Naive thymus-derived CD8-positive, alpha-beta T cell (primary cell): ENCODE measurements at regions not wholly inside any gene's neighbourhood (a gene's known extent, or its start where the extent isn't known, plus 50 kb on each side); places are given as distances from the start of the nearest gene placed in this dataset.

Experiments
- ATAC-seq, 2 donors: fragments of 150-1000 bp; cut with Tn5 transposase in 1 of 2; sonication (Bioruptor Pico), chemical (Tn5 transposase) in 1 of 2; 1 replicate in 1 of 2; 2 replicates in 1 of 2; pipeline ENCODE4 v1.10.0; 2021; ENCODE audit warnings: mild to moderate bottlenecking in 2 of 2, moderate library complexity in 2 of 2
- POLR2A ChIA-PET: fragments of 350-600 bp; sonication (Branson Sonifier 250); formaldehyde crosslinking; loops from one replicate; lab custom pipeline; 2021; ENCODE audit warnings: antibody characterized with exemption; lab: Charles Lee
- DNase-seq, 10 donors: peaks; one replicate each; pipeline versions ENCODE4 v3.0.0 to v3.0.0-alpha.2; 2020 to 2022
- H3K27ac Mint-ChIP-seq, 10 donors: one replicate each; pipeline ENCODE4 v1.8.0; 2020 to 2022; ENCODE audit warnings: mild to moderate bottlenecking in 10 of 10, mixed read lengths in 10 of 10, moderate library complexity in 4 of 10, inconsistent platforms in 1 of 10
- H3K27me3 Mint-ChIP-seq, 5 donors: one replicate each; pipeline ENCODE4 v1.8.0; 2021 to 2022; ENCODE audit warnings: mixed read lengths in 5 of 5
- H3K36me3 Mint-ChIP-seq, 3 donors: one replicate each; pipeline ENCODE4 v1.8.0; 2020 to 2022; ENCODE audit warnings: mixed read lengths in 3 of 3, mild to moderate bottlenecking in 2 of 3, inconsistent platforms in 1 of 3
- H3K4me1 Mint-ChIP-seq, 4 donors: one replicate each; pipeline ENCODE4 v1.8.0; 2021 to 2022; ENCODE audit warnings: mixed read lengths in 4 of 4
- H3K4me3 Mint-ChIP-seq, 10 donors: one replicate each; pipeline ENCODE4 v1.8.0; 2020 to 2022; ENCODE audit warnings: mild to moderate bottlenecking in 10 of 10, mixed read lengths in 10 of 10, moderate library complexity in 6 of 10, inconsistent platforms in 1 of 10
- H3K9me3 Mint-ChIP-seq, 9 donors: one replicate each; pipeline ENCODE4 v1.8.0; 2020 to 2022; ENCODE audit warnings: mixed read lengths in 9 of 9, mild to moderate bottlenecking in 3 of 9, inconsistent platforms in 1 of 9, moderate library complexity in 1 of 9

DNA sequence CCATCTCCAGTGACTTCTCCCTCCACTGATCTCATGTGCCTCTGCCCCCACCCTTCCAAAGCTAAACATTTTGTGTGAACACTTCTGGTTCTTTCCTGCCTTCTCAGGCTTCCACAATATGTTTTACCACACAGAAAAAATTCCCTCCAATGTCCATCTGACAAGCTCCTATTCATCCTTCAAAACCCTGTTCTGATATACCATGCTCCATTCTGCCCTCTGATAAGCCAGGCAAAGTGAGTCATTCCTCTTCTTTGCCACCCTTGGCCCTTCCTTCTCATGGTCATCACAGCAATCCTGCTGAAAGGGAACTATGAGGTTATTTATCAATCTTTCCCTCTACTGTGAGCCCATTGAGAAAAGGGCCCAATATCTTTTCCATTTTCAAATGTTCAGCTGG, 97.6 kb downstream of the BARX1 start:
- H3K27me3 Mint-ChIP-seq: peaks cover 31 to 85% (median 62%) of the 10 kb centered on the region in 5 donors
- H3K9me3 Mint-ChIP-seq: peaks cover 0 to 26% (median 5%) of the 10 kb centered on the region in 9 donors
- no peak for ATAC-seq
- H3K36me3 Mint-ChIP-seq: peaks cover 0 to 19% (median 2%) of the 10 kb centered on the region in 3 donors
- DNase-seq: no peak
- POLR2A ChIA-PET: no interaction called here
- peaks cover 0 to 3% (median under 1%) of the 10 kb centered on the region in 4 donors for H3K4me1 Mint-ChIP-seq
- H3K4me3 Mint-ChIP-seq: no peak overlapping the region
- H3K27ac Mint-ChIP-seq: peak overlapping the region in 1 of 10 donors; percentile 0

DNA sequence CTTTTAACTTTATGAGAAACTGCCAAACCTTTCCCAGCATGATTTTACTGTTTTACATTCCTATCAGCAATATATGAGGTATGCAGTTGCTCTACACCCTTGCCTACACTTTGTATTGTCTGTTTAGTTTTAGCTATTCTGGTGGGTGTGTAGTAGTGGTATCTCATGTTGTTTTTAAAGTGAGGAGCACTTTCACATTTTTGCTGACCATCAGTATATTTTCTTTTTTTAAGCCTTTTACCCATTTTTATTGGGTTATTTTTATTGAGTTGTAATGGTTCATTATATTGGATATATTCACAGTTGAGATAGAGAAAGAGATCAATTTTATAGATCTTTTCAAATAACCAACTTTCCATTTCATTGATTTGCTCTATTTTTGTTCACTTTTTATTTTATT, 102.4 kb downstream of the BARX1 start:
- POLR2A ChIA-PET: no interaction called here
- peaks cover 21 to 78% (median 34%) of the 10 kb centered on the region in 5 donors for H3K27me3 Mint-ChIP-seq
- peaks cover 0 to 26% (median 0%) of the 10 kb centered on the region in 3 donors for H3K36me3 Mint-ChIP-seq
- no peak overlapping the region for H3K27ac Mint-ChIP-seq
- DNase-seq (no peak), ATAC-seq (no peak)
- peaks cover 0 to 37% (median 13%) of the 10 kb centered on the region in 9 donors for H3K9me3 Mint-ChIP-seq
- peaks cover 0 to 1% (median 0%) of the 10 kb centered on the region in 4 donors for H3K4me1 Mint-ChIP-seq
- H3K4me3 Mint-ChIP-seq: no peak overlapping the region

DNA sequence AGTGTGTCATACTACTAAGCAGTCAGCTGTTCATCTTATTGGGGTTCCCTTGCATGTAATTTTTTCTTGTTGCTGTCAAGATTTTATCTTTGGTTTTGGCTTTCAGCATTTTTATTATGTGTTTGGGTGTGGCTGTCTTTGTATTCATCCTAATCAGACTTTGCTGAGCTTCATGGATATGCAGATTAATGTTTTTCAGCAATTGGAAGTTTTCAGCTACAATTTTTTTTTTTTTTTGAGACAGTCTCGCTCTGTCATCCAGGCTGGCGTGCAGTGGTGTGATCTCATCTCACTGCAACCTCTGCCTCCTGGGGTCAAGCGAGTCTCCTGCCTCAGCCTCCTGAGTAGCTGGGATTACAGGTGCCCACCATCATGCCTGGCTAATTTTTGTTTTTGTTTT, 108.8 kb downstream of the BARX1 start:
- POLR2A ChIA-PET: no interaction called here
- Mint-ChIP-seq H3K27me3 (peaks cover 26 to 72% (median 44%) of the 10 kb centered on the region in 5 donors), H3K9me3 (peaks cover 0 to 46% (median 17%) of the 10 kb centered on the region in 9 donors), H3K27ac (no peak overlapping the region), H3K4me1 (no peaks in the 10 kb centered on the region), H3K4me3 (no peak overlapping the region), H3K36me3 (peaks cover 2 to 22% (median 7%) of the 10 kb centered on the region in 3 donors)
- no peak for ATAC-seq
- no peak for DNase-seq

DNA sequence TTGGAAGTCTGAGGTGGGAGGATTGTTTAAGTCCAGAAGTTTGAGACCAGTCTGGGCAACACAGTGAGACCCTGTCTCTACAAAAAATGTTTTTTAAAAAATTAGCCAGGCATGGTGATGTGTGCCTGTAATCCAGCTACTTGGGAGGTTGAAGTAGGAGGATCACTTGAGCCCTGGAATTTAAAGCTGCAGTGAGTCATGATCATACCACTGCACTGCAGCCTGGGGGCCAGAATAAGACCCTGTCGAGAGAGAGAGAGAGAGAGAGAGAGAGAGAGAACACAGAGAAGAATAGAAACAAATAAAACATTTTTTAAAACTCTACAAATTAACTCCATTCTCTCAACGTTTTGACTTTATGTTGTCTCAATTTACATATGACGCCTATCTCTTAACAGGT, 111.8 kb downstream of the BARX1 start:
- no peak overlapping the region for H3K4me3 Mint-ChIP-seq
- H3K27ac Mint-ChIP-seq: no peak overlapping the region
- H3K27me3 Mint-ChIP-seq: peaks cover 25 to 53% (median 41%) of the 10 kb centered on the region in 5 donors
- no peak for ATAC-seq
- no peaks in the 10 kb centered on the region for H3K4me1 Mint-ChIP-seq
- peaks cover 0 to 38% (median 13%) of the 10 kb centered on the region in 9 donors for H3K9me3 Mint-ChIP-seq
- POLR2A ChIA-PET: no interaction called here
- DNase-seq: no peak
- H3K36me3 Mint-ChIP-seq: peaks cover 2 to 11% (median 7%) of the 10 kb centered on the region in 3 donors

DNA sequence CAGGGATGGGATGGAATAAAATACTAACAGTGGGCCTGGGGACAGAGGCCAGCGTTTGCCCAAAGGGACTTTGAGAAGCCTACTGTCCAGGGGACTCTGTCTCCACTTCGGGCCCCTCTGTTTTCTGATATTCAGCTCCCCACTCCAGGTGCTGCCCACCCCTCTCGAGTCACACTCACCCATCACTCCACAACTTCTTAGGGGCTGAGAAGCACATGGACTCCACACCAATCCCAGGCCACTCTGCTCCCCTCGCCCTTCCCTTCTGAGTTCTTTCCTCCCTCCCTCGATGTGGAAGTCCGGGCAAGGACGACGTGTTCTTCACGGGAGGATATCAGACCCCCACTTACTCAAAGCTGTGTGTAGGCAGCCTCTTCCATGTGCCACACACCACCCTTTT, 124.5 kb downstream of the BARX1 start:
- peaks cover 0 to 15% (median 0%) of the 10 kb centered on the region in 3 donors for H3K36me3 Mint-ChIP-seq
- no peak for DNase-seq
- H3K9me3 Mint-ChIP-seq: peaks cover 0 to 32% (median 14%) of the 10 kb centered on the region in 9 donors
- H3K27me3 Mint-ChIP-seq: peaks cover 18 to 74% (median 39%) of the 10 kb centered on the region in 5 donors
- H3K4me3 Mint-ChIP-seq: no peak overlapping the region
- H3K4me1 Mint-ChIP-seq: peaks cover 6 to 17% (median 8%) of the 10 kb centered on the region in 4 donors
- ATAC-seq: no peak
- POLR2A ChIA-PET: no interaction called here
- H3K27ac Mint-ChIP-seq: no peak overlapping the region

DNA sequence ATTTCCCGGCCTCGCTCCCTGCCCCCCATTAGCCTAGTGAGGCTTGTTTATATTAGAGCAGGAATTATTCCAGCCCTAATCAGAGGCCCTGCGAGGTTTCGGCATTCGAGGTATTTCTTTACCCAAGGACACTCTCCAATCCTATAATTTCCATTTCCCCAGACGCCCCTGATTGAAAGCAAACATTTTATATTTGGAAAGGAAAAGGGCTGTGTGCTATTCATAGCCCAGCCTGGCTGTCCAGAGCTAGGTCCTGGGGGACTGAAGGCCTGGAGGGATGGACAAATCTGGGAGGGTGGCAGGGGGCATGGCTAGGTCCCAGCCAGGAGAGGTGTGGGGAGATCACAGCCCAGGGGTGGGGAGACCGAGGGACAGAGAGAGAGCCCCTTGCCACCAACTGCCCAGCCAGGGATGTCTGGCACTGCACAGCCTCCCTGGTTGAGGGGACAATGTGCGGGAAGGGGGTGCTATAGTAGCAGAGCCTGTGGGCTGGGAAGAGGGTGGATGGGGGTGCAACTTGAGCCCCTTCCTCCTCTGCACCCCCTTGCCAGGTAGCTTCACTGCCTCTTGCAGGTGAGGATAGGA, 125.1 kb downstream of the BARX1 start:
- POLR2A ChIA-PET: no interaction called here

DNA sequence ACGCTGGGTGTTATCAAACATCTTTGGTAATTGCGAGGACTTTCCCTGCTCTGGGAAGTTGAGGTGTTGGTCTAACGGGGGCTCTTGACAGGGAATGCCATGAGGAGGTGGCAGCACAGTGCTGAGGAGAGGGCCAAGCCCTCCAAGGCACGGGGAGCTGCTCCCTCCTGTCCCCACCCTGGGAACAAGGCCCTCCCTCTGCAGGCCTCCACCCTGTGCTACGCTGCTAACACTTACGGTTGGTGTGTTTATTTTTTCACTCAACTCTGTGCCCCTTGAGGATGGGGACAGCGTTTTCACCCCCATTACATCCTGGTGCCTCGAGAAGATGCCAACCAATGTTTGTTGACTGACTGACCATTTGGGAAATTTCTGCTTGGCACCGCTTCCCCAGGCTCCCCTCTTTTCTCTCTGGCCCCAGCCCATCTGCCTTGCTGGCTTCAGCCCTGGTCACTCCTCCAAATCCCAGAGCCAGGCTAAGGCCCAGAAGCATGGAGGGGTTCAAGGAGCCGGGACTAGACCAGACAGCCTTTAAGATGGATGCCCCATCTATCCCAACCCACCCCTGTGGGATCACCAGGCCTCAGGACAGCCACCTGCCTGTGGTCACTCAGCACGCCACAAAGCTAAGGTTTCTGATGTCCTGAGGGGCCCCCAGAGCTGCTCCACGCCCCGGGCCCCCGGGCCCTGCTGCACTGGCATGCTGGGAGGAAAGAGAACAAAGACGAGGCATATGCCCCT, 125.7 kb downstream of the BARX1 start:
- ATAC-seq (no peak), DNase-seq (no peak)
- POLR2A ChIA-PET: no interaction called here
- Mint-ChIP-seq H3K36me3 (peaks cover 0 to 12% (median 0%) of the 10 kb centered on the region in 3 donors), H3K4me3 (no peak overlapping the region), H3K27me3 (peaks cover 20 to 86% (median 49%) of the 10 kb centered on the region in 5 donors), H3K4me1 (peaks cover 6 to 17% (median 8%) of the 10 kb centered on the region in 4 donors), H3K27ac (no peak overlapping the region), H3K9me3 (peaks cover 0 to 21% (median 12%) of the 10 kb centered on the region in 9 donors)

More for the DNA sequence above, 125.1 kb downstream of the BARX1 start:
- ATAC-seq (no peak), DNase-seq (no peak)
- Mint-ChIP-seq H3K27me3 (peaks cover 20 to 79% (median 44%) of the 10 kb centered on the region in 5 donors), H3K27ac (no peak overlapping the region), H3K4me1 (peaks cover 6 to 17% (median 8%) of the 10 kb centered on the region in 4 donors), H3K4me3 (no peak overlapping the region), H3K9me3 (peaks cover 0 to 28% (median 13%) of the 10 kb centered on the region in 9 donors), H3K36me3 (peaks cover 0 to 12% (median 0%) of the 10 kb centered on the region in 3 donors)

DNA sequence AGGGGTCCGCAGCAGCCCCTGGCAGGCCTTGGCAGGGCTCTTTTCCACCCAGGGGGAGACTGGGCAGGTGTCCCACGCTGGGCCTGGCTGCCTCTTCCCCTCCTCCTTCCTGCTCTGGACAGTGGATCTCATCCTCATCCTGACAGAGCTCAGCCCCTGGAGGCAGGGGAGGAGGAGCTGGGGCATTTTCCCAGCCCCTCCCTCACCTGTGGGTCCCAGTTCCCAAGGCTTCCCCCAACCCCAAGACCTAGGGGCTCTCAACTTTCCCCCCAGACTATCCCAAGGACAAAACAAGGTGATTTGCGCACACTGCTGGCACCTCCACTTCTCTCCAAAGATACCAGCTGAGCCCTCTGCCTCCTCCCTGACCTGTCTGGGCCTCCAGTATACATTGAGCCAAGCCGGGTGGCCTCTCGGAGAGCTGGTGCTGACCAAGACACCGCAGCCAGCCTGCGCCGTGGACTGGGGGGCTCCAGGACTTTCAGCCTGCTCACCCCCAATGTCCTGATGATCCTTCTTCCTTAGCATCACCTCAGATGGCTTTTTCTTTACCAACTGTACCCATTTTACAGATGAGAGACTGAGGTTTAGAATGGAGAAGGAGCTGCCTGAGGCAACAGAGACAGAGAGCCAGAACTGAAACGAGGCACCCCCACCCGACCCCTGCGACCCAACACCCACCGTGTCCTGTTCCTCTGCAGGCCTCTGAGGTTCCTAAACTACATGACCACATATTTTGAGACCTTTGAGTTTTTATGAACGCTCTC, 126.6 kb downstream of the BARX1 start:
- Mint-ChIP-seq H3K4me3 (peak overlapping the region in 3 of 10 donors; percentile 7 to 21 (median 17)), H3K9me3 (peaks cover 0 to 16% (median 10%) of the 10 kb centered on the region in 9 donors), H3K27ac (peak overlapping the region in 1 of 10 donors; percentile 36), H3K4me1 (peaks cover 6 to 17% (median 8%) of the 10 kb centered on the region in 4 donors), H3K36me3 (peaks cover 0 to 12% (median 0%) of the 10 kb centered on the region in 3 donors), H3K27me3 (peaks cover 18 to 95% (median 52%) of the 10 kb centered on the region in 5 donors)
- no peak for ATAC-seq
- DNase-seq: no peak
- POLR2A ChIA-PET: no interaction called here

DNA sequence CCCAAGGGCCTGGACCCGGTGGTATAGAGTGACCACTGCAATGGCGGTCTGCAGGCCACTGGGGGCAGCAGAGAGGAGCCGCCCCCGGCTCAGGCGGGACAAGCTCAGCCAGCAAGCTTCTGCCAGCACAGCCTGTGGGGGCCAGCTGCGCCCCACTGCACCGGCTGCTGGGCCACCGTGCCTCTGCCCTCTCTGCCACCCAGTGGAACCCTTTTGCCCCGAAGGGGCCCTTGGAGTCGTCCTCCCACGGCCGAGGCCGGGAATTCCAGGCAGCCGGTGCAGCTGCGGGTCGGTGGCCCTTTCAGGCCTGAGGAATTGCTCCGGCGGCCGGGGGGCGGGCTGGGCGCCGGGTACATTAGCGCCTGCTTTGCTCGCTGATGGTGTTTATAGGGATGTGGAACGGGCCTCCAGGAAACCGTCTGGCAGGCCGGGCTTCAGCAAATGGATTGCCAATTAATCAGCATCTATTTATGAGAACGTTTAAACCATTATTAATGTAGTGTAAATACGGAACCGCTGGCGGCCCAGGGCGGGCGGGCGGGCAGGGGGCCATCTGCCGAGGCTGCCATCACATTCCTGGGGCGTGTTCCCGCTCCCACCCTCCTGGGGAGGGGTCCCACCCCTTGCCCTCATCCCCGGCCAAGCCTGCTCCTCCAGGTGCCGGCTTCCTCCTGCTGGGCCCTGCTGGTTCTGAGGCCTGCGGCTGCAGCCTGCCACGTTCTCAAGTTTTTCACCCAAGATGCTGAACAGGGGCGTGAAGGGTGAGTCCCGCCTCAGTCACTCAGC, 127.4 kb downstream of the BARX1 start:
- peak overlapping the region in 1 of 10 donors; percentile 22 for H3K4me3 Mint-ChIP-seq
- H3K36me3 Mint-ChIP-seq: peaks cover 0 to 7% (median 0%) of the 10 kb centered on the region in 3 donors
- DNase-seq (peak in 6 of 10 donors; percentile 10 to 48 (median 28)), ATAC-seq (peak; percentile 88 to 94)
- H3K27me3 Mint-ChIP-seq: peaks cover 18 to 95% (median 52%) of the 10 kb centered on the region in 5 donors
- POLR2A ChIA-PET: no interaction called here
- H3K27ac Mint-ChIP-seq: no peak overlapping the region
- H3K4me1 Mint-ChIP-seq: peaks cover 6 to 17% (median 8%) of the 10 kb centered on the region in 4 donors
- H3K9me3 Mint-ChIP-seq: peaks cover 0 to 9% (median 6%) of the 10 kb centered on the region in 9 donors

DNA sequence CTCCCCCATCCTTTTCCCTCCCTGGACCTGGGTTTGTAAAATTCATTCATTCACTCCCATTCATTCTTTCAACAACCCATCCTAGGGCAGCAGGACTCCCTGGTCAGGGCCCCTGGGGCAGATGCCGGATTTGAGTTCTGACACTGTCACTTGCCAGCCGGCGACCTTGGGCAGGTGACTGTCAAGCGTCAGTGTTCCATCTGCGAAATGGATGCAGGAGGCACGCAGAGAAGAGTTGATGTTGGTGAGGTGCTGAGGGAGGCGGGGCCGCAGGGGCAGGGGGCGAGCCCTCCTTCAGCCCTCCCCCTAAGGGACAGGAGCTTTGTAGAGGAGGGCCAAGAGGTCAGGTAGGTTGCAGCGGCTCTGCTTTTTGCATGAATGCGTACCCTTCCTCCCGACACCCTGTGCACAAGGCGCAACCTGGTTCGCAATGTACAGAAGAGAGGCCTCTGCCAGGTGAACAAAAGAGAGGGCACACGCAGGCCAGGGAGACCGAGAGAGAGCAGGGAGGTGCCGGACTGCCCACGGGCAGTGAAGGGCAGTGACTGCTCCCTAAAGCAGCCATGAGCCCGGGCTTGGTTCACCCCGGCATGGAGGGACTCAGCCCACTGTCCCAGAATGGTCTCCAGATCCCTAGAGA, 128.1 kb downstream of the BARX1 start:
- Mint-ChIP-seq H3K4me3 (peak overlapping the region in 8 of 10 donors; percentile 36 to 64 (median 56)), H3K9me3 (peaks cover 0 to 5% (median 0%) of the 10 kb centered on the region in 9 donors), H3K4me1 (peaks cover 6 to 17% (median 8%) of the 10 kb centered on the region in 4 donors), H3K27ac (peak overlapping the region in 1 of 10 donors; percentile 75), H3K36me3 (peaks cover 0 to 2% (median 0%) of the 10 kb centered on the region in 3 donors), H3K27me3 (peaks cover 18 to 95% (median 55%) of the 10 kb centered on the region in 5 donors)
- peak; percentile 17 to 44 for ATAC-seq
- POLR2A ChIA-PET: no interaction called here
- peak in 1 of 10 donors; percentile 6 for DNase-seq

DNA sequence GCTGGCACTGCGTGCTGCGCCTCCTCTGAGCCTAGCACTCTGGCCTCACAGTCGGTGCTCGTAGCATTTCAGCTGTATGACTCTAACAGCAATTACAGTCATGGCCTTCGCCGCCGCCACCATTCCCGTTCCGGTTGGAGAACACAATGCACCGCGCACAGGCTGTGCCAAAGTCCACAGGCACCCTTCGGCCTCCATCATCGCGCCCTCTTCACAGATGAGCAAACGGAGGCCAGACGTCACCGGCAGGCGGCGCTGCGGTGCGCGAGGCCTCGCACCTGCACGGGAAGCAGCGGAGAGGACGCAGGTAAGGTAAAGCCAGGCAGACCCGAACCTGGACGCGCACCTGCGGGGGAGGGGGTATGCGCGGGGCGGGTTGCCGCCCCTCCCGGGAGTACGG, 128.9 kb downstream of the BARX1 start:
- DNase-seq (peak in 4 of 10 donors; percentile 27 to 61 (median 32)), ATAC-seq (peak; percentile 49 to 55)
- H3K4me1 Mint-ChIP-seq: peaks cover 6 to 17% (median 8%) of the 10 kb centered on the region in 4 donors
- H3K27me3 Mint-ChIP-seq: peaks cover 21 to 95% (median 62%) of the 10 kb centered on the region in 5 donors
- H3K27ac Mint-ChIP-seq: peak overlapping the region in 2 of 10 donors; percentile 18 to 31
- peaks cover 0 to 8% (median 0%) of the 10 kb centered on the region in 3 donors for H3K36me3 Mint-ChIP-seq
- H3K4me3 Mint-ChIP-seq: peak overlapping the region in 7 of 10 donors; percentile 7 to 72 (median 41)
- POLR2A ChIA-PET: no interaction called here
- H3K9me3 Mint-ChIP-seq: peaks cover 0 to 12% (median 0%) of the 10 kb centered on the region in 9 donors
